ENCODE measurements at regions not wholly inside any gene's neighbourhood (a gene's known extent, or its start where the extent isn't known, plus 50 kb on each side); places are given as distances from the start of the nearest gene placed in this dataset.

DNA sequence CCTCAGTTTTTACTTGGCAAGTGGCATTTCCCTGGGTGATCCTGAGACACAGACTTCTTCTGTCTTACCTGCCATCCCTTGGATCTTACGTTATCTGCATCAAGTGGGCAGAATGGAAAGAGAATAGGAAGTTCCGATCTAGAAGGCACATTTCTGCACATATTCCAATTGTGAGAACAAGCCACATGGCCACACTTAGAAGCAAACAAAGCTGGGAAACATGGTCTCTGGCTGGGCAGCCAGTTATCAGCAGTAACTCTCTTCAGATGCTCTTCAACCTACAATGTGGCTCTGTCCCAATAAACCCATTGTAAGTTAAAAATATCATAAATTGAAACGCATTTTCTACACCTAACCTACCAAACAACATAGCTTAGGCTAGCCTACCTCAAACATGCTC is 67.3 kb upstream of the CCN6 start:
- FAIRE-seq (no peak), DNase-seq (ENCODE audit: insufficient read length, low spot score) (no peak)
- no peak for TF ChIP-seq POLR2A (IDR thresholded peaks at IDR 0.05; ENCODE audit: low read depth, low read length)

- FAIRE-seq = no peak
- DNase-seq (ENCODE audit: insufficient read length, low spot score) = no peak
- TF ChIP-seq POLR2A (IDR thresholded peaks at IDR 0.05; ENCODE audit: low read depth, low read length) = no peak
Observed at GRCh38 chr6:111987295-111987694, 66.6 kb upstream of the CCN6 start.

GRCh38 chr6:111988926-111989325 is 65.0 kb upstream of the CCN6 start:
- no peak for TF ChIP-seq POLR2A (IDR thresholded peaks at IDR 0.05; ENCODE audit: low read depth, low read length)
- FAIRE-seq (no peak), DNase-seq (ENCODE audit: insufficient read length, low spot score) (no peak)

GRCh38 chr6:111989743-111990142 is 64.2 kb upstream of the CCN6 start:
- no peak for DNase-seq (ENCODE audit: insufficient read length, low spot score)
- no peak for TF ChIP-seq POLR2A (IDR thresholded peaks at IDR 0.05; ENCODE audit: low read depth, low read length)
- FAIRE-seq = no peak

DNA sequence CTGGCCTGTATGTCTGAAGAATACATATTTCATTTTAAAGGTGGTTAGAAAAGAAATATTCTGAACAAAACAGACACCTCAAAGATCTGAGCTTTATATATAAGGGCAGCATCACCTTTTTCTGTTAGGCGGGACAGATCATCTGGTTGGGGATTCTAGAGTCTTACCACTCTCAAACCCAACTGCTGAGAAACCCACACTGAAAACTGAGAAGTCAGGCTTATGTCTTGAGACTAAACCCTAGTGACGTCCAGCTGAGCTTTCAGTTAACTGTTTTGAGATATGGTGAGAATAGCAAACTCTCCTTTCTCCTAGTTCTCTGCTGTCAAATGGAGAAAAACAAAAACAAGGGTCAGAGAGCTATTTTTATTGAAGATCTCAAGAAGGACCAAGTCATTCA is 63.7 kb upstream of the CCN6 start:
- FAIRE-seq (no peak), DNase-seq (ENCODE audit: insufficient read length, low spot score) (no peak)
- TF ChIP-seq POLR2A (IDR thresholded peaks at IDR 0.05; ENCODE audit: low read depth, low read length) = no peak

GRCh38 chr6:111992851-111993250 is 61.1 kb upstream of the CCN6 start:
- FAIRE-seq = no peak
- no peak for TF ChIP-seq POLR2A (IDR thresholded peaks at IDR 0.05; ENCODE audit: low read depth, low read length)
- DNase-seq (ENCODE audit: insufficient read length, low spot score) = no peak

GRCh38 chr6:111993342-111993741 is 60.6 kb upstream of the CCN6 start:
- DNase-seq (ENCODE audit: insufficient read length, low spot score) (no peak), FAIRE-seq (no peak)
- no peak for TF ChIP-seq POLR2A (IDR thresholded peaks at IDR 0.05; ENCODE audit: low read depth, low read length)

DNA sequence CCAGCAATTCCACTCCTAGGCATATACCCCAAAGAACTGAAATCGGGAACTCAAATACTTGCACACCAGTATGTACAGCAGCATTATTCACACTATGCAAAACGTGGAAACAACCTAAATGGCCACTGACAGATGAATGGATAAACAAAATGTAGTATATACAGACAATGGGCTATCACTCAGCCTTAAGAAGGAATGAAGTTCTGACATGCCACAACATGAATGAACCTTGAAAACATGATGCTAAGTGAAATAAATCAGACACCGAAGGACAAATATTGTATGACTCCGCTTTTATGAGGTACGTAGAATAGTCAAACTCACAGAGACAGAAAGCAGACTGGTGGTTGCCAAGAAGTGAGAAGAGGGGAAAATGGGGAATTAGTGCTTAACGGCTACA is 59.1 kb upstream of the CCN6 start:
- no peak for TF ChIP-seq POLR2A (IDR thresholded peaks at IDR 0.05; ENCODE audit: low read depth, low read length)
- no peak for DNase-seq (ENCODE audit: insufficient read length, low spot score)
- no peak for FAIRE-seq

DNA sequence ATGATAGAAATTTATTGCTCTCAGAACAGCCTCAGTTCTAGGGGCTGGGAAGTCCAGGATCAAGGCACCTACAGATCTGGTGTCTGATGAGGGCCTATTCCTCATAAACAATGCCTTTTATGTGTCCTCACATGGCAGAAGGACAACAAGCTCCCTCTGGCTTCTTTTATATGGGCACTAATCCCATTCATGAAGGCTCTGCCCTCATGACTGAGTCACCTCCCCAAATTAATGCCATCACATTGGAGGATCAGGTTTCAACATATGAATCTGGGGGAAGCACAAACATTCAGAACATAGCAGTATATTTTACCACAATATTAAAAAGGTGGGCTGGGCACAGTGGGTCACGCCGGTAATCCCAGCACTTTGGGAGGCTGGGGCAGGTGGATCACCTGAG is 58.5 kb upstream of the CCN6 start:
- no peak for TF ChIP-seq POLR2A (IDR thresholded peaks at IDR 0.05; ENCODE audit: low read depth, low read length)
- FAIRE-seq (no peak), DNase-seq (ENCODE audit: insufficient read length, low spot score) (no peak)

- FAIRE-seq = no peak
- DNase-seq (ENCODE audit: insufficient read length, low spot score) = no peak
- TF ChIP-seq POLR2A (IDR thresholded peaks at IDR 0.05; ENCODE audit: low read depth, low read length) = no peak
Observed at GRCh38 chr6:111996144-111996865, 57.6 kb upstream of the CCN6 start.

GRCh38 chr6:111997078-111997852 is 56.6 kb upstream of the CCN6 start:
- no peak for TF ChIP-seq POLR2A (IDR thresholded peaks at IDR 0.05; ENCODE audit: low read depth, low read length)
- FAIRE-seq = no peak
- DNase-seq (ENCODE audit: insufficient read length, low spot score) = peak; percentile 26

DNA sequence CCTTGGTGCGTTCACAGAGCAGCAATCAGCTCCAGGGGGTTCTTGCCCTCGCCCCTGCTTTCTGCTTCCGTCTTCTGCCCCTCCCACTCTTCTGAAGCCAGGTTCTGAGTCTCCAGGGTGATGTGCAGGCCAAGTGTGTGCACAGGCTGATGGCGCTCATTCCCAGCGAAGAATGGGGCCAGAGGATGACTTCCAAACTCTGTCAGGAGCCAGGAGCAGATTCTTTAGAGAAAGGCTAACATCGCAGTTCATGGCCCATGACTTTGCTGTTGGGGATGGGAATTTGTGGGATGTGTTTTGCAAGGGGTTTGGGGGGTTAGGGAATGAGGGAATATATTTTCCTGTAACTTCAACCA is 56.1 kb upstream of the CCN6 start:
- DNase-seq (ENCODE audit: insufficient read length, low spot score) (no peak), FAIRE-seq (no peak)

GRCh38 chr6:112002307-112002706 is 51.6 kb upstream of the CCN6 start:
- FAIRE-seq (no peak), DNase-seq (ENCODE audit: insufficient read length, low spot score) (no peak)
- TF ChIP-seq POLR2A (IDR thresholded peaks at IDR 0.05; ENCODE audit: low read depth, low read length) = no peak

More for the DNA sequence above, 56.1 kb upstream of the CCN6 start:
- TF ChIP-seq POLR2A (IDR thresholded peaks at IDR 0.05; ENCODE audit: low read depth, low read length) = no peak

Data from H54 (cell line).